ENCODE measurements at regions not wholly inside any gene's neighbourhood (a gene's known extent, or its start where the extent isn't known, plus 50 kb on each side); places are given as distances from the start of the nearest gene placed in this dataset.

GRCh38 chr2:215749092-215749957, 264.0 kb downstream of the MREG start (continued):
- TF ChIP-seq GATA4 (IDR thresholded peaks at IDR 0.05; ENCODE audit: borderline replicate concordance, low read depth) (peak; percentile 83), ZNF292 (CRISPR knock-in tag; IDR thresholded peaks at IDR 0.05; ENCODE audit: borderline replicate concordance, low read depth) (peak; percentile 98), POGK (CRISPR knock-in tag; conservative IDR thresholded peaks at IDR 0.05) (peak; percentile 94), ZNF333 (CRISPR knock-in tag; IDR thresholded peaks at IDR 0.05; ENCODE audit: borderline replicate concordance) (peak; percentile 95; the same call in 1 of the 2 replicates), GABPA (IDR thresholded peaks at IDR 0.05; ENCODE audit: low read depth, low read length) (no peak), GABPA (CRISPR knock-in tag; IDR thresholded peaks at IDR 0.05; ENCODE audit: low read depth) (peak; percentile 12; the same call in 1 of the 2 replicates), ZNF30 (CRISPR knock-in tag; IDR thresholded peaks at IDR 0.05) (0 out of 2 replicates have a peak, but pooled peaks have one; percentile 17), ZFY (CRISPR knock-in tag; IDR thresholded peaks at IDR 0.05) (peak; percentile 62), ZBTB21 (CRISPR knock-in tag; IDR thresholded peaks at IDR 0.05) (peak; percentile 71; the same call in 1 of the 2 replicates), SPEN (CRISPR knock-in tag; IDR thresholded peaks at IDR 0.05; ENCODE audit: low read depth) (peak; percentile 94; the same call in 1 of the 2 replicates), RFX3 (CRISPR knock-in tag; IDR thresholded peaks at IDR 0.05) (no peak; the same call in 1 of the 2 replicates), ATF4 (CRISPR knock-in tag; IDR thresholded peaks at IDR 0.05) (peak in 1 of 2 experiments; percentile 84; a peak in 2 of 4 replicates), TFAP4 (IDR thresholded peaks at IDR 0.05; ENCODE audit: borderline replicate concordance, low read depth) (peak; percentile 76; the same call in 1 of the 2 replicates), EP300 (IDR thresholded peaks at IDR 0.05; ENCODE audit: low read depth in 2 of 2, low read length in 2 of 2) (peak in 1 of 2 experiments; percentile 97; a peak in 2 of 4 replicates), EP300 (CRISPR knock-in tag; IDR thresholded peaks at IDR 0.05; ENCODE audit: borderline replicate concordance) (peak; percentile 95), SIX1 (CRISPR knock-in tag; IDR thresholded peaks at IDR 0.05; ENCODE audit: borderline replicate concordance) (peak; percentile 85), NKX3-1 (CRISPR knock-in tag; IDR thresholded peaks at IDR 0.05) (no peak), HOXD1 (CRISPR knock-in tag; IDR thresholded peaks at IDR 0.05) (0 out of 2 replicates have a peak, but pooled peaks have one; percentile 48)
- TF ChIP-seq, protein P1, sequence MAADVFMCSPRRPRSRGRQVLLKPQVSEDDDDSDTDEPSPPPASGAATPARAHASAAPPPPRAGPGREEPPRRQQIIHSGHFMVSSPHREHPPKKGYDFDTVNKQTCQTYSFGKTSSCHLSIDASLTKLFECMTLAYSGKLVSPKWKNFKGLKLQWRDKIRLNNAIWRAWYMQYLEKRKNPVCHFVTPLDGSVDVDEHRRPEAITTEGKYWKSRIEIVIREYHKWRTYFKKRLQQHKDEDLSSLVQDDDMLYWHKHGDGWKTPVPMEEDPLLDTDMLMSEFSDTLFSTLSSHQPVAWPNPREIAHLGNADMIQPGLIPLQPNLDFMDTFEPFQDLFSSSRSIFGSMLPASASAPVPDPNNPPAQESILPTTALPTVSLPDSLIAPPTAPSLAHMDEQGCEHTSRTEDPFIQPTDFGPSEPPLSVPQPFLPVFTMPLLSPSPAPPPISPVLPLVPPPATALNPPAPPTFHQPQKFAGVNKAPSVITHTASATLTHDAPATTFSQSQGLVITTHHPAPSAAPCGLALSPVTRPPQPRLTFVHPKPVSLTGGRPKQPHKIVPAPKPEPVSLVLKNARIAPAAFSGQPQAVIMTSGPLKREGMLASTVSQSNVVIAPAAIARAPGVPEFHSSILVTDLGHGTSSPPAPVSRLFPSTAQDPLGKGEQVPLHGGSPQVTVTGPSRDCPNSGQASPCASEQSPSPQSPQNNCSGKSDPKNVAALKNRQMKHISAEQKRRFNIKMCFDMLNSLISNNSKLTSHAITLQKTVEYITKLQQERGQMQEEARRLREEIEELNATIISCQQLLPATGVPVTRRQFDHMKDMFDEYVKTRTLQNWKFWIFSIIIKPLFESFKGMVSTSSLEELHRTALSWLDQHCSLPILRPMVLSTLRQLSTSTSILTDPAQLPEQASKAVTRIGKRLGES (CRISPR knock-in tag; IDR thresholded peaks at IDR 0.05; ENCODE audit: borderline replicate concordance), result peak; percentile 50; the same call in 1 of the 2 replicates
- TF ChIP-seq, protein P2, sequence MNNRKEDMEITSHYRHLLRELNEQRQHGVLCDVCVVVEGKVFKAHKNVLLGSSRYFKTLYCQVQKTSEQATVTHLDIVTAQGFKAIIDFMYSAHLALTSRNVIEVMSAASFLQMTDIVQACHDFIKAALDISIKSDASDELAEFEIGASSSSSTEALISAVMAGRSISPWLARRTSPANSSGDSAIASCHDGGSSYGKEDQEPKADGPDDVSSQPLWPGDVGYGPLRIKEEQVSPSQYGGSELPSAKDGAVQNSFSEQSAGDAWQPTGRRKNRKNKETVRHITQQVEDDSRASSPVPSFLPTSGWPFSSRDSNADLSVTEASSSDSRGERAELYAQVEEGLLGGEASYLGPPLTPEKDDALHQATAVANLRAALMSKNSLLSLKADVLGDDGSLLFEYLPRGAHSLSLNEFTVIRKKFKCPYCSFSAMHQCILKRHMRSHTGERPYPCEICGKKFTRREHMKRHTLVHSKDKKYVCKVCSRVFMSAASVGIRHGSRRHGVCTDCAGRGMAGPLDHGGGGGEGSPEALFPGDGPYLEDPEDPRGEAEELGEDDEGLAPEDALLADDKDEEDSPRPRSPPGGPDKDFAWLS (CRISPR knock-in tag; IDR thresholded peaks at IDR 0.05; ENCODE audit: borderline replicate concordance), result no peak

Measured in HepG2 (cell line).